Karpas-422 (cell line): ENCODE measurements at regions not wholly inside any gene's neighbourhood (a gene's known extent, or its start where the extent isn't known, plus 50 kb on each side); places are given as distances from the start of the nearest gene placed in this dataset.

Experiments
- DNase-seq: peaks from one replicate; pipeline ENCODE4 v3.0.0-alpha.2; 2015
- H2AFZ ChIP-seq: fragments of 200-600 bp; sonication (generic); 2 replicates; pipeline ENCODE4 v1.6.1; 2014; ENCODE audit warnings: antibody characterized with exemption, low read length, mixed read lengths
- H3K27ac ChIP-seq: fragments of 200-600 bp; sonication (generic); 2 replicates; pipeline ENCODE4 v1.5.1; 2014; ENCODE audit warnings: mild to moderate bottlenecking, low read length, moderate library complexity
- H3K27me3 ChIP-seq: fragments of 200-600 bp; sonication (generic); 2 replicates; pipeline ENCODE4 v1.6.1; 2014; ENCODE audit warnings: low read length, mixed read lengths
- H3K36me3 ChIP-seq: fragments of 200-600 bp; sonication (generic); 2 replicates; pipeline ENCODE4 v1.6.1; 2014; ENCODE audit warnings: low read length, mixed read lengths; ENCODE audit not compliant: insufficient read depth
- H3K4me1 ChIP-seq: fragments of 200-600 bp; sonication (generic); 2 replicates; pipeline ENCODE4 v1.6.1; 2014; ENCODE audit warnings: mild to moderate bottlenecking, low read length, mixed read lengths
- H3K4me2 ChIP-seq: fragments of 200-600 bp; sonication (generic); 2 replicates; pipeline ENCODE4 v1.6.1; 2014; ENCODE audit warnings: low read length, low read depth, mild to moderate bottlenecking; ENCODE audit not compliant: poor library complexity, severe bottlenecking
- H3K4me3 ChIP-seq: fragments of 200-600 bp; sonication (generic); 2 replicates; pipeline ENCODE4 v1.5.1; 2014; ENCODE audit warnings: mild to moderate bottlenecking, antibody characterized with exemption, low read length, mixed read lengths
- H3K79me2 ChIP-seq: fragments of 200-600 bp; sonication (generic); 2 replicates; pipeline ENCODE4 v1.6.1; 2014; ENCODE audit warnings: mild to moderate bottlenecking, low read length, mixed read lengths
- H3K9ac ChIP-seq: fragments of 200-600 bp; sonication (generic); 2 replicates; pipeline ENCODE4 v1.6.0; 2014; ENCODE audit warnings: low read length
- H3K9me2 ChIP-seq: fragments of 200-600 bp; sonication (generic), shearing (Covaris generic); replicated peaks from 2 replicates; pipeline ENCODE4 v1.6.0; 2014; ENCODE audit warnings: mild to moderate bottlenecking, low read length, moderate library complexity; ENCODE audit not compliant: insufficient read depth
- H3K9me3 ChIP-seq: fragments of 300-700, 200-600 bp; sonication (generic); 2 replicates; pipeline ENCODE4 v1.6.1; 2014; ENCODE audit warnings: low read length, mixed read lengths
- H4K20me1 ChIP-seq: fragments of 200-600 bp; sonication (generic); 2 replicates; pipeline ENCODE4 v1.6.1; 2014; ENCODE audit warnings: mild to moderate bottlenecking, antibody characterized with exemption, low read length, low read depth; ENCODE audit not compliant: insufficient read depth

DNA sequence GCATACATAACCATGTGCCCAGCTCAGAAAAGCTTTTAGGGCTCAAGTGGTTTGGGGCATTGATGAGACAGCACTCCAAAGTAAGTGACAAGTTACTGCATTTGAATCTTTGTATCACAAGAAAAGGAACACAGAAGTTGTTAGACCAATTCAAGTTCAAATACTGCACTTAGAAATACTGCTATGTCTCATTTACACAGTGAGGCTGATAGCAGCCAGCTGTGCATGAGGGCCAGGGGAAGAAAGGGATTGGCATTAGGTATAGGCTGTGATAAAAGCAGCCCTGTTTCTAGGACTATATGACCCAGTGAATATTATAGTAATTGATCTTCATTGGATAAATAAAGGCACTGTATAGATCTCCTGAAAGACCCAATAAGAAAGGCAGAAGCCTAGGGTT, 197.8 kb upstream of the SORCS1 start:
- DNase-seq: no peak
- Histone ChIP-seq H2AFZ (no peak overlapping the region), H3K79me2 (no peaks in the 10 kb centered on the region), H3K9ac (no peak overlapping the region), H3K9me2 (no peaks in the 10 kb centered on the region), H4K20me1 (no peaks in the 10 kb centered on the region), H3K27me3 (no peaks in the 10 kb centered on the region), H3K9me3 (peaks cover 31% of the 10 kb centered on the region), H3K4me2 (no peak overlapping the region), H3K27ac (no peak overlapping the region), H3K36me3 (no peaks in the 10 kb centered on the region), H3K4me3 (no peak overlapping the region), H3K4me1 (no peaks in the 10 kb centered on the region)

GRCh38 chr10:107357033-107357432, 192.5 kb upstream of the SORCS1 start:
- Histone ChIP-seq H3K4me1 (no peaks in the 10 kb centered on the region), H4K20me1 (no peaks in the 10 kb centered on the region), H3K9me3 (peaks cover 39% of the 10 kb centered on the region), H2AFZ (no peak overlapping the region), H3K36me3 (no peaks in the 10 kb centered on the region), H3K4me3 (no peak overlapping the region), H3K9ac (no peak overlapping the region), H3K27ac (no peak overlapping the region), H3K9me2 (no peaks in the 10 kb centered on the region), H3K79me2 (no peaks in the 10 kb centered on the region), H3K27me3 (no peaks in the 10 kb centered on the region), H3K4me2 (no peak overlapping the region)
- no peak for DNase-seq

DNA sequence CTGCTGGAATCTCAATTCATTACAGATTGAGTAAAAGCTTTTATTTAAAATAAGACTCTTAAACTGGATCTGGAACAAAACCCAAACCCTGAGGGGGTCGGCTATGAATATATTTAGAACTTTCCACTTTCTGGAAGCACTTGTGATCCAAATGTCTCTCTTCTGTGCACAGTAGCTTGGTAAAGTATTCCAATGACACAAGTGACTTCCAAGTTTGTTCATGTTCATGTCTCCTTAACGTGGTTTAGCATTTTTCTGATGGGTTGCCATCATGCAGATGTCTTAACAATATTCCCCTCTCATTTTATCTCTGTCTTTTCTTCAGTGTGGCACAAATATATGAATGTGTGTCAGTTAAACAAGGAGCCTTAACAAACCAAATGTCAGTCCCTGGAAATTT, 191.9 kb upstream of the SORCS1 start:
- Histone ChIP-seq H3K27me3 (no peaks in the 10 kb centered on the region), H3K4me1 (no peaks in the 10 kb centered on the region), H3K79me2 (no peaks in the 10 kb centered on the region), H3K9me2 (no peaks in the 10 kb centered on the region), H3K4me3 (no peak overlapping the region), H3K9ac (no peak overlapping the region), H4K20me1 (no peaks in the 10 kb centered on the region), H2AFZ (no peak overlapping the region), H3K4me2 (no peak overlapping the region), H3K36me3 (no peaks in the 10 kb centered on the region), H3K27ac (no peak overlapping the region), H3K9me3 (peaks cover 36% of the 10 kb centered on the region)
- DNase-seq: no peak

- Histone ChIP-seq H3K4me2 (no peak overlapping the region), H3K79me2 (no peaks in the 10 kb centered on the region), H3K36me3 (no peaks in the 10 kb centered on the region), H2AFZ (no peak overlapping the region), H3K9ac (no peak overlapping the region), H3K4me3 (no peak overlapping the region), H3K9me2 (no peaks in the 10 kb centered on the region), H3K4me1 (no peaks in the 10 kb centered on the region), H3K27ac (no peak overlapping the region), H3K27me3 (no peaks in the 10 kb centered on the region), H4K20me1 (no peaks in the 10 kb centered on the region), H3K9me3 (peaks cover 23% of the 10 kb centered on the region)
- no peak for DNase-seq
Observed at GRCh38 chr10:107342711-107343110, 178.2 kb upstream of the SORCS1 start.

DNA sequence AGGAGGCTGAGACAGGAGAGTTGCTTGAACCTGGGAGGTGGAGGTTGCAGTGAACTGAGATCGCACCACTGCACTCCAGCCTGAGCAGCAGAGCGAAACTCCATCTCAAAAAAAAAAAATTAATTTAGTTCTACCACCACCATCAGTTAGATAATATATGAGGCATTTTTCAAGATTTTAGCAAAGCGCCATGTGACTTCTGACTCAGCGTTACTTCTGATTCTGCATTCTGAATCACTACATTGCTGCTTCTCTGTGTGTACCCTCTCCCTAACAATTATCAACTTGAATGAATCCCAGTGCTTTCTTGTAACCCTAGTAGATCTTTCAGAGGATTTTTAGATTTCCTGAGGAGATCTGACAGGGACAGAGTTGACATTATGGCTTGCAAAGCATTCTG, 176.8 kb upstream of the SORCS1 start:
- no peak overlapping the region for H3K27ac ChIP-seq
- no peak overlapping the region for H3K4me2 ChIP-seq
- H3K4me3 ChIP-seq: no peak overlapping the region
- no peaks in the 10 kb centered on the region for H4K20me1 ChIP-seq
- no peaks in the 10 kb centered on the region for H3K36me3 ChIP-seq
- no peak overlapping the region for H2AFZ ChIP-seq
- no peaks in the 10 kb centered on the region for H3K9me2 ChIP-seq
- H3K79me2 ChIP-seq: no peaks in the 10 kb centered on the region
- no peak for DNase-seq
- H3K27me3 ChIP-seq: no peaks in the 10 kb centered on the region
- H3K4me1 ChIP-seq: no peaks in the 10 kb centered on the region
- H3K9me3 ChIP-seq: peaks cover 21% of the 10 kb centered on the region
- no peak overlapping the region for H3K9ac ChIP-seq

DNA sequence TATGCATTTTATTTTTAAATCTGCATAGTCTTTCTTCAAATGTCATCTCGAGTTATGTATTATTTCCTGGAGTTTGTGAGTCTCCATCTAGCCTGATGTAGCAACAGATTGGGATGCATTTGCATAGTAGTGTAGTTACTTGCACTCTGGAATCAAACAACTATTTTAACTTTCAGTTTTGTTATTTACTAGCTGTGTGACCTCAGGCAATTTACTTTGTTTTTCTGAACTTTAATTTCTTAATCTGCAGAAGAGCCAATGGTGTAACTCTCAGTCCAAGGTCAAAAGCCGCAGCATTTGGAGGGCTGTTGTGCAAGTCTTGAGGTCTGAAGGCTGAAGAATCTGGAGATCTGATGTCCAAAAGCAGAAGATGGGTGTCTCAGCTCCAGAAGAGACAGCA, 175.8 kb upstream of the SORCS1 start:
- H3K9ac ChIP-seq: no peak overlapping the region

DNA sequence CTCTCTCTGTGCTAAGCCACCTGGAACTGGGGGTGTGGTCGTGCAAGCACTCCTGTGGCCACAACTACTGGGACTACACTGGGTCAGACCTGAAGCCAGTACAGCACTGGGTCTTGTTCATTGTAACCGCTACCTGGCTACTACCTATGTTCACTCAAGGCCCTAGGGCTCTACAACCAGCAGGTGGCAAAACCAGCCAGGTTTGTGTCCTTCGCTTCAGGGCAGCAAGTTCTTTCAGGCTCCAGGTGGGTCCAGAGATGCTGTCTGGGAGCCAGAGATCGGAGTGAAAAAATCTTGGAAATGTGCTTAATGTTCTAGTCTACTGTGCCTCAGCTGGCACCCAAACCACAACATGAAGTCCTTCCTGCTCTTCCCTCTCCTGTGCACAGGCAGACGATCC, 171.6 kb upstream of the SORCS1 start:
- no peaks in the 10 kb centered on the region for H3K9me2 ChIP-seq
- no peaks in the 10 kb centered on the region for H3K79me2 ChIP-seq
- no peak overlapping the region for H3K4me2 ChIP-seq
- no peak overlapping the region for H3K9ac ChIP-seq
- H3K4me1 ChIP-seq: no peaks in the 10 kb centered on the region
- peaks cover 32% of the 10 kb centered on the region for H3K9me3 ChIP-seq
- no peaks in the 10 kb centered on the region for H3K27me3 ChIP-seq
- no peak overlapping the region for H2AFZ ChIP-seq
- no peaks in the 10 kb centered on the region for H3K36me3 ChIP-seq
- no peak overlapping the region for H3K4me3 ChIP-seq
- no peaks in the 10 kb centered on the region for H4K20me1 ChIP-seq
- H3K27ac ChIP-seq: no peak overlapping the region
- no peak for DNase-seq

More for the DNA sequence above, 175.8 kb upstream of the SORCS1 start:
- Histone ChIP-seq H2AFZ (no peak overlapping the region), H3K9me3 (peaks cover 28% of the 10 kb centered on the region), H3K27ac (no peak overlapping the region), H3K79me2 (no peaks in the 10 kb centered on the region), H3K9me2 (no peaks in the 10 kb centered on the region), H3K4me1 (no peaks in the 10 kb centered on the region), H3K4me2 (no peak overlapping the region), H3K36me3 (no peaks in the 10 kb centered on the region), H3K4me3 (no peak overlapping the region), H4K20me1 (no peaks in the 10 kb centered on the region), H3K27me3 (no peaks in the 10 kb centered on the region)
- DNase-seq: no peak

DNA sequence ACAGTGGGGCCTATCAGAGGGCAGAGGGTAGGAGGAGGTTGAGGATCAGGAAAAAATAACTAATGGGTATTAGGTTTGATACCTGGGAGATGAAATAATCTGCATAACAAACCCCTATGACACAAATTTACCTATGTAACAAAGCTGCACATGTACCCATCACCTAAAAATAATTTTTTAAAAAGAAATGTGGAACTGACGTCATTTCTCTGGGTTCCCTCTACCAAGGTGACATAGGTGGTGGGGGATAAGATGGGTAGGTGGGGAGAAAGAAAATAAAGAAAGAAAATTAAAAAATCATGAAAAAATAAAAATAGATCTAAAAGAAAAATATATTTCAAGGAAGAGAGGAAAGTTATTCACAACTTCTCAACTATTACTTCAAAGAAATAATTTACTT, 153.1 kb upstream of the SORCS1 start:
- H3K4me2 ChIP-seq: no peak overlapping the region
- H3K27ac ChIP-seq: no peak overlapping the region
- H3K27me3 ChIP-seq: no peaks in the 10 kb centered on the region
- DNase-seq: no peak
- no peaks in the 10 kb centered on the region for H3K9me2 ChIP-seq
- no peak overlapping the region for H3K4me3 ChIP-seq
- H3K4me1 ChIP-seq: no peaks in the 10 kb centered on the region
- H2AFZ ChIP-seq: no peak overlapping the region
- H3K36me3 ChIP-seq: no peaks in the 10 kb centered on the region
- H3K79me2 ChIP-seq: no peaks in the 10 kb centered on the region
- H4K20me1 ChIP-seq: no peaks in the 10 kb centered on the region
- peaks cover 20% of the 10 kb centered on the region; the same call in 1 of the 2 replicates for H3K9me3 ChIP-seq
- no peak overlapping the region for H3K9ac ChIP-seq

DNA sequence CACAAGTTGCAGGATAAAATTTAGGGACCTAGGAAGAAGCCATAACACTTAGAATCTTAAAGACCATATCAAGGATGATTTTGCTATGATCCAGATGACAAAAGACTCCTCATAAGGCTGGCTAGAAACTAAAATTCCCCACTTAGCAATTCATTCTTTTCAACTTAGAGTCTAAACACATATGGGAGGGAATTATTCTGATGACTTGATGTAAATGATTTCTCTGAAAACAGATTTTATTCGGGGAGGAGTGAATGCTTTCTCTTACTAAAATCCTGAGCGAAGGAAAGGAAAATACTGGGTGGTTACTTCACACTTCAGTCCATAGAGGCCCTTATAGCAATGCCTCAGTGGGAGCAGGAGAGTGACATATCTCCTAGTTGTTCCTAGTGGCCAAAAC, 138.7 kb upstream of the SORCS1 start:
- Histone ChIP-seq H3K27me3 (no peaks in the 10 kb centered on the region), H3K4me3 (no peak overlapping the region), H3K9ac (no peak overlapping the region), H3K9me2 (no peaks in the 10 kb centered on the region), H3K79me2 (no peaks in the 10 kb centered on the region), H3K4me1 (no peaks in the 10 kb centered on the region), H4K20me1 (no peaks in the 10 kb centered on the region), H3K4me2 (no peak overlapping the region), H3K36me3 (no peaks in the 10 kb centered on the region), H3K9me3 (peaks cover 33% of the 10 kb centered on the region), H2AFZ (no peak overlapping the region), H3K27ac (no peak overlapping the region)
- DNase-seq: no peak
